Medulla oblongata (tissue), 1 donor: ENCODE measurements at regions not wholly inside any gene's neighbourhood (a gene's known extent, or its start where the extent isn't known, plus 50 kb on each side); places are given as distances from the start of the nearest gene placed in this dataset.
"Not testable (repeated sequence)": the region's sequence is repeated elsewhere in the genome, so short reads cannot be mapped to it uniquely, and the experiment has no call there.

Experiments
- DNase-seq: peaks from one replicate; pipeline ENCODE4 v3.0.0-alpha.2; 2015; ENCODE audit errors: extremely low spot score

GRCh38 chr2:102871707-102872106 is 109.9 kb downstream of the TMEM182 start:
- no peak for DNase-seq

GRCh38 chr2:102872388-102872787 is 110.6 kb downstream of the TMEM182 start:
- DNase-seq, result peak; percentile 24

- not testable (repeated sequence) for DNase-seq
These were observed 117.7 kb downstream of the TMEM182 start for GRCh38 chr2:102879513-102879912.

DNA sequence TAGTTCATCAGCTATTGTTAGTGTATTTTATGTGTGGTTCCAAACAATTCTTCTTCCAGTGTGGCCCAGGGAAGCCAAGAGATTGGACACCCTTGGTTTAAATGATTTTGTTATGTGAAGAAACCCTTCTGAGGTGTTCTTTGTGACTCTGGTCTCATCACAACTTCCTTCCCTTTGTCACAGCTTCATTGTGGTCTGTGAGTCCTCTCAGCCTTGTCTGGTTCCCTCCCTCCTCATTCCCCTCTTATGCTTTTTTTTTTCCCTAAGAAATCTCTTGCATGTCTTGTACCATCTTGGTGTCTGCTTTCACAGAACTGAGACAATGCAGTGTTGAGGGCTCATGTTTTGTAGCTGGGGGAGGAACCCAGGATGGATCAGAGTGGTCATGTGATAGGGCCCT is 118.9 kb downstream of the TMEM182 start:
- no peak for DNase-seq

DNA sequence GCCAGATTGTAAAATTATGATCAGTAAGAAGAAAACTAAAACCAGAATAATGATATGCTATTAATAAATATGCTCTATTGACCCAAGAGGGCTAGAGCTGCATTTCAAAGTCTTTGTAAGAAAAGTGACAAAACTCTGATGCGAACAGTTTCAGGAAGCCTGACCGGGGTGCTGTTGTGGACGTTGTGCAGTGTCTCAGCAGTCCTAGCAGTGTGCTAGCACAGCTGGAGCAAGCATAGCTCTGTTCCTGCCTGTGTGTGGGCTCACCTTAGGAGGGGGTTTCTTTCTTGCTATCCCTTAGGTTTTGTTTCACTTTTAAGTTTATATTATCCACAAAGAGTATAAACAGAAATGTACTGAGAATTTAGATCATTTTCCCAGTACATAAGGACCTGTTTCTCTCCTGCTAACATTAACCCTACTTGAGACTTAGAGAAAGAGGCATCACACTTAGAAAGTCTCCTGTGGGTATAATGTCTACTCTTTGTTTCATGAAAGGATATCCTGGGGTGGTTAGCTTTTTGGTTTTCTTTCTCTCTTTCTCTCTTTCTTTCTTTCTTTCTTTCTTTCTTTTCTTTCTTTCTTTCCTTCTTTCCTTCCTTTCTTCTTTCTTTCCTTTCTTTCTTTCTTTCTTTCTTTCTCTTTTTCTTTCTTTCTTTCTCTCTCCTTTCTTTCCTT is 124.5 kb downstream of the TMEM182 start:
- DNase-seq, result no peak

DNA sequence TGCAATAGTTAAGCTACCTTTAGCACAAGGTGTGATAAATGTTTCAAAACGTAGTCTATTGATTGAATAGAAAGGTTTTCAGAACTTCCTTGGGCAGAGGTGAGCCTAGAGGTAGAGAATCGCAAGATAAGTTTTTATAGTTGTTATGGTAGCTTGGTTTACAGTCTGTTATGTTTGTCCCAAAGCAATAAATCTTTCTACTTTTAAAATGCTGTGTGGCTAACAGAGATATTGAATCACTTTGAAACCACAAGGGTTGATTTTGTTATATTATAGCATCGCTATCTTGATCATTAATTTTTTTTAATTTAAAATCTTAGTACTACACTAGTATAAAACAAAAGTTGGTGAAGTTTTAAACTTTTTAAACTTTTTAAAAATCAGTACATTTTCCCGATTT is 126.7 kb downstream of the TMEM182 start:
- DNase-seq, result no peak

DNA sequence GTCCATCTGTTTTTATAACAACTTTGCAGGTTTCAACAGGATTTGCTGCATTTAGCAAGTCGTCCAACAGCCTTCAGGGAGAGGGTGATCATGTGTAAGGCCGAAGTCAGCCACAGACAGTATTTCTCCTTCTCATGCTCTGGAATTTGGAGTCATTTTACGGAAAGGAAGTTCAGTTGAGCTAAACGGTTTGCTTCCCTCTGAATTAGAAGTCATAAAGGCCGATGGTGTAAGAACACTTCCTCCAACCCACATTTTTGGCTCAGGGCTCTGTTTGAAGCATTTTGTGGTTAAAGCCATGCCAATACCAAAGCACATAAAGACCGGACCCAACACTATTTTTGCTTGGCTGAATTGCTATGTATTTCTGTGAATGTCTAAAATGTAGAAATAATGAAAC is 129.5 kb downstream of the TMEM182 start:
- DNase-seq, result no peak

- no peak for DNase-seq
These were observed 131.0 kb downstream of the TMEM182 start for GRCh38 chr2:102892698-102893310.

DNA sequence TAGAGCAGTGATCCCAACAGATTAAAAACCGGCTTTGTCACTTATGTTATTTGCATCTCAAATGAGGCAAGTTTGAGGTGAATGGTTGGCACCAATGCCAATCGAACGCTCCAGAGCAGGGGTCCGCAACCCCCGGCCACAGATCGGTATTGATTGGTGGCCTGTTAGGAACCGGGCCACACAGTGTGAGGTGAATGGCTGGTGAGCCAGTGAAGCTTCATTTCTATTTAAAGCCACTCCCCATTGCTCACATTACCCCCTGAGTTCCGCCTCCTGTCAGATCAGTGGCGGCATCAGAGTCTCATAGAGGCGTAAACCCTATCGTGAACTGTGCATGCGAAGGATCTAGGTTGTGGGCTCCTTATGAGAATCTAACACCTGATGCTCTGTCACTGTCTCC is 132.0 kb downstream of the TMEM182 start:
- no peak for DNase-seq

DNA sequence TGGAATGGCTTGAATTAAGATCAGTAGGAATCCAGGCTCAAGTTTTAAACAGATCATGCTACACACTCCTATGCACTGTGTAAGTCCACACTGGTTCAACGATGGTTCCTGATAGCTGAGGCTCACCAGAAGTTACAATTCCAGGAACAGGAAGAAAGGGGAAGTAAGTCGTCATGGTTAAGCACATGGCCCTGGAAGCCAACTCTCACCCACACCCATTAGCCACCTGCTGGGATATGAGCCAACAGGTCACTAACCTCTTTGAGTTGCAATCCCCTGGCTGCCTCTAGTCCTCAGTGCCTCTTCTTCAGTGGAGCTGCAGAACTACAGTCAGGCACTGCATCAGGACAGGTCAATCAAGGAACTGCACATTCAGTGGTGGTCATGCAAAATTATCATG is 133.5 kb downstream of the TMEM182 start:
- no peak for DNase-seq

- not testable (repeated sequence) for DNase-seq
These were observed 147.4 kb downstream of the TMEM182 start for GRCh38 chr2:102909240-102909639.

DNA sequence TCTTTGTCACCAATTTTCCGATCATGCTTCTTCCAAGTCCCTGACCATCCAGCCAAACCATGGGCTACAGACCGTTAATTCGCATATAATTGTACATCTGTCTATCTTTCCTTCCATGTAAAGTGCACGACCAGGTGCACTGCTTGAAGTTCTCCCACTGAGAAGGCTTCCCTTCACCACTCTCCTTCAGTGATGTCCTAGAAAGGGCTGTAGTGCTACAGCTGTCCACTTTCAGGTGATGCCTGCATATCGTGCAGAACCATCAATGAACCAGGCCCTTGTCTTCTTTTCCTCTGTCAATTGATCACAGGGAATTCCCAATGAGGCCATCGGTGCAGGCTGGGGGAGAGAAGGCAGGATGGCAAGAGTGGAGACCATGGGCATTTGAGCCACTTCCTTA is 148.9 kb downstream of the TMEM182 start:
- no peak for DNase-seq

GRCh38 chr2:102915128-102915527 is 153.3 kb downstream of the TMEM182 start:
- no peak for DNase-seq

DNA sequence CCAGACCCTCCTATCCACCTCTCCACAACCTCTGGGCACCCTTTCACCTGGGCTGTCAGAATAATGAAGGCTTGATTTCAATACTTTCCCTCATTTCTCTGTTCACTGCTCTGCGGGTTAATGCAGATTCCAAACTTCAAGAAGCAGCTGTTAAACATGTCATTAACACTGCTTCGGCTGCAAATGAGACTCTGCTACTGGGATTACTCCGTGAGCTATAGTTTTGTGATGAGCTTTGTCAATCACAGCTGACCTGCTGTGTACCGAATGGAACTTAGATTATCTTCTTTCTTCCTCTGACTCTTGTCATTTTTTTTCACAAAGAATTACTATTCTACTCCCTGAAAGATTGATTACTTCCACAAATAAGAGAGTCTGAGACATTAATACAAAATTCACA is 160.5 kb downstream of the TMEM182 start:
- DNase-seq, result no peak

DNA sequence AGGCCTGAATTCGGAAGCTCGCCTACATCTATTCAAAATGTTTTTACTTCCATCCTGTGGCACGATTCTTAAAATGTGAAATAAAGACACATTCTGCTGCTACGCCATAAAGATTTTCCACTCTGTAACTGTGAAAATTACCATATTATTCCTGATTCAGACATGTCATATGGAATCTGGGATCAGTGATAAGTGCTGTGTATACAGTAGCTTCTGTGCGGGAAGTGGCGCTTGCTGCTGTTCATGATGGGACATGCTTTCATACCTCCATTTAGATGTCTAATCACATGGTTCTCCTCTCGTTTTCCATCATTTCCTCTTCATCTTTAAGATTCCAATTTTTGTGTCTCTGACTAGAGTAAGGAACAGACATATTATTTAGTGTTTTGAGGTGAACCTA is 163.2 kb downstream of the TMEM182 start:
- DNase-seq, result no peak

DNA sequence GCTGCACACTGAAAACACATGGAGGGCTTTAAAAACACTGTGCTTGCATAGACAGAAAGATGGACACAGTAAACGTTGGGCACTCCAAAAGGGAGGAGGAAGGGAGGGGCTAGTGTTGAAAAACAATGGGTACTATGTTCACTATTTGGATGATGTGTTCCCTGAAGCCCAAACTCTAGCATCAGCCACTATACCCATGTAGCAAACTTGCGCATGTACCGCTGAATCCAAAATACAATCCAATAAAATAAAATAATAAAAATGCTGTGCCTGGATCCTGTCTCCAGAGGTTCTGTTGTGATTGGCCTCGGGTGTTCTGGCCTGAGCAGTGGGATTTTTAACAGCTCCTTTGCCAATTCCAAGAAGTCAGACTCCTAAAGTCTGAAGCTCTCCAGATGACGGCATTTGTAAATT is 166.0 kb downstream of the TMEM182 start:
- no peak for DNase-seq

- no peak for DNase-seq
These were observed 167.9 kb downstream of the TMEM182 start for GRCh38 chr2:102929721-102930120.

- no peak for DNase-seq
These were observed 170.7 kb downstream of the TMEM182 start for GRCh38 chr2:102932501-102932900.

DNA sequence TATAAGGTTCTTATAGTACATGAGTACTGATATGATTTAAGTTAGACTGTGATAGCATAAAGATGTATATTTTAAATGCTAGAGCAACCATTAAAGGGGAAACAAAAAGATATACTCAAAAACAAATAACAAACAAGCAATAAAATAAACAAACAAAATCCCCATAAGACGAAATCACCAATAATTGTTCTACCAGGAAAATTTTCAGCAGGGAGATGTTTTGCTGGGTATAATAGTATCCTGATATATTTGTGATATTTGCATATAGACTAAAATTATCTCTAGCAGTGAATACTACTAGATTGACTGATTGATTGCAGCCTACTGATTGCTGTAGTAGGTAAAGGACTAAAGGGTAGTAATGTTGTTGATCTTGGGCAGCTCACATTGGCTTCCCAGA is 177.4 kb downstream of the TMEM182 start:
- no peak for DNase-seq

GRCh38 chr2:102940684-102941083 is 178.9 kb downstream of the TMEM182 start:
- no peak for DNase-seq

DNA sequence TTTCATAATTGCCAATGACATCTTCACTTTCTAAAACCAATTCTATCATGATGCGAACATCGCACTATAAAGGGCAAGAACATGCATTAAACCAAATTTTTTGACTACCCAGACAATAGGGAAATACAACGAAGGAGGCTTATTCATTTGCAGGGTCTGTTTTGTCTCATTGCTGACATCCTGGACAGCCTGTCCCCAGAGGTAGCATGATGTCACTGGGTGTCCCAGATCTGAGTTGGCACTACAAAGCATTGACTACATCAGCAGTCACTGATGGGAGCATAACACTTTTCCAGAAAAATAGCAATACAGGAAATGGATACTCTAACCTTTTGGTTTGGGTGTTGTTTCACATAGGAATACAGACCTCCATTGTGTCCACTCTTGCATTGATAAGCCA is 180.3 kb downstream of the TMEM182 start:
- no peak for DNase-seq

DNA sequence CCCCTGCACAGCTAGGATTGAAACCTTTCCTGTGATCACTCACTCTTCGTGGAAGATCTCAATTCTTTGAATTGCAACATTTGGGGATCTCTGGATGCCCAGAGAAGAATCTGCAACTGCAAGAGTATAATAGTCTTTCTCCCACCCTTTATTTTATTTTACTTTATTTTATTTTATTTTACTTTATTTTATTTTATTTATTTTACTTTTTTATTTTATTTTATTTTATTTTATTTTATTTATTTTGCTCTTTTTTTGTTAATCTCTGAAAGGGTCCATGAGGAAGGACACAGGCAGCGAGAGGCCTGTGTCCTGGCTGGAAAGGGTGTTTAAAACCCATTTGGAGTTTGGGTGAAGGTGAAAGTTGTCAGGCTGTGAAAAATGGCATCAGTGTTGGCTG is 181.4 kb downstream of the TMEM182 start:
- DNase-seq, result no peak

DNA sequence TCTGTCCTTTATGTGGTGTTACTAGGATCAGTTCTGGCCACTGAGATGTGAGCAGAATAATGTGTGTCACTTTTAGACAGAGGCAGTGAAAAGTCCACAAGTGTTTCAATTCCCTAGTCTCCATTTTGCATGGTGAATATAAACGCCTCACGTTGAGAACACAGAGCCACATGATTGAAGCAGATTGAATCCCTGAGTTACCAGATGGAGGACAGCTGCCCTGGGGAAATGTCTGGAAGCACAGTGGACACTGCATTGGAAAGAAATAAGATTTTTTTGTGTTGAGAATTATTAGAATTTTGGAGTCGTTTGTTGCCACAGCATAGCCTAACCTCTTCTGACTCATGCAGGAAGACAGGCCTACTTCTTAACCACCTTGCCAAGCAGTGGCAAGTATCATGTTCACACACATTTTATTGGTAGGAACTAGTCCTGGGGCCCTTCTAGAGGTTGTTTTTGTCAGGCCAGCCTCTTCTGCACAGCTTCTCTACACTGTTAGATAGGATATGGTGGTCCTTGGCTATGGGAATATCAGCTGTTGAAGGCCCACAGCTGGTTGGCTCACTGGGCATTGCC is 188.6 kb downstream of the TMEM182 start:
- DNase-seq, result no peak
